ENCODE measurements at regions not wholly inside any gene's neighbourhood (a gene's known extent, or its start where the extent isn't known, plus 50 kb on each side); places are given as distances from the start of the nearest gene placed in this dataset.

DNA sequence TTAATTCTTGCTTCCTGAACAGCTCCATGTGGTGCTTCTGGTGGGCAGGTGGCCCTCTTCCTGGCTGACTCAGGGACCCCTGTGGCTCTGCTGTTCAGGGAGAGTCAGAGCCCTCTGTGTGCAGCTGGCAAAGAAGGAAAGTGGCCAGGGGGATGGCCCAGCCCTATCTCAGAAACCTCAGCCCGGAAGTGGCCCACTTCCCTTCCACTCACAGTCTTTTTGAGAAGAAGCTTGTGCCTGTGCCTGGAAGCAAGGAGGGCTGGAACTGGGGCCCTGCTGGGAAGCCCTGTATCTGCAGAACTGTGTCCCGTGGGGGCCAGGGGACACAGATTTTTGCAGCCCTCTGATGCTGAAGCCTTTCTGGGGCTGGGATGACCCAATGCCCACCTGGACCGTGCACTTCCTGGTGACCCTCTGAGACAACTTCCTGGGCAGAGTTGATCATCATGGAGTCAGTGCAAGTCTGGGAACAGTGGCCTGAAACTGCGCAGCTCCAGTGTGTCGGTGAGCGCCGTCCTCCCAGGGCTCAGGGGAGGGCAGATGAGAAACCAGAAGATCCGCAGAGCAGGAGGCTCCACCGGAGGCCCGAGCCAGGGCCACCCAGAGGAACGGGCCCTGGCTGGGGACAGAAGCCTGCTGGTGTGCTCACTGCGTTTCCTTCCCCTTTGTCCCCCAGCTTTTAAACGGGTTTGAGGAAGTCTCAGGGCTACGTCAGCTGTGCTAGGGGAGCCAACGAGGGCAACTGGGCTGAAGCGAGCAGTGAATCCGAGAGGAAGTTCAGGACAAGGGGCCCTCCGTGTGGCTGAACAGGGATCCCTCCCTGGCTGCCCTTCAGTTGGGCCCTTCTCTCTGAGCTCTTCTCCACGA is 217.4 kb upstream of the RTL1 start:
- WGBS (ENCODE audit: low lambda C conversion rate), result 48% methylated on average over 8 of the region's 19 CpGs

More for the DNA sequence above, 217.4 kb upstream of the RTL1 start:
- H2AFZ ChIP-seq (ENCODE audit: low read depth), result no peak overlapping the region
- ChIA-PET CTCF (interaction anchor here (0.6 to 2.5 kb wide), 6 partner anchors 11 to 508 kb away, joined by 3 to 11 read pairs (median 3); no protein-coding TSS in a partner anchor), POLR2A (interaction anchor here (2.1 kb wide), 1 partner anchor 11 kb away, joined by 4 read pairs; no protein-coding TSS in a partner anchor)
- H3K9me3 ChIP-seq, result no peaks in the 10 kb centered on the region
- H3K27me3 ChIP-seq (ENCODE audit: insufficient read depth), result no peaks in the 10 kb centered on the region
- no peaks in the 10 kb centered on the region for H3K9me2 ChIP-seq
- no peaks in the 10 kb centered on the region for H4K20me1 ChIP-seq (ENCODE audit: insufficient read depth)
- H3K9ac ChIP-seq, result no peak overlapping the region
- peak; percentile 27 for DNase-seq
- peak overlapping the region in 1 of 2 experiments; percentile 44; a peak in 1 of 4 replicates for H3K27ac ChIP-seq (ENCODE audit: low read depth in 2 of 2, low read length in 1 of 2)
- H3K4me3 ChIP-seq (ENCODE audit: low read depth in 2 of 2, low read length in 1 of 2), result no peak overlapping the region
- no peak for TF ChIP-seq YY1 (IDR thresholded peaks at IDR 0.05; ENCODE audit: low read depth)
- TF ChIP-seq FOXJ3 (CRISPR knock-in tag; IDR thresholded peaks at IDR 0.05), result no peak
- TF ChIP-seq, protein P1, sequence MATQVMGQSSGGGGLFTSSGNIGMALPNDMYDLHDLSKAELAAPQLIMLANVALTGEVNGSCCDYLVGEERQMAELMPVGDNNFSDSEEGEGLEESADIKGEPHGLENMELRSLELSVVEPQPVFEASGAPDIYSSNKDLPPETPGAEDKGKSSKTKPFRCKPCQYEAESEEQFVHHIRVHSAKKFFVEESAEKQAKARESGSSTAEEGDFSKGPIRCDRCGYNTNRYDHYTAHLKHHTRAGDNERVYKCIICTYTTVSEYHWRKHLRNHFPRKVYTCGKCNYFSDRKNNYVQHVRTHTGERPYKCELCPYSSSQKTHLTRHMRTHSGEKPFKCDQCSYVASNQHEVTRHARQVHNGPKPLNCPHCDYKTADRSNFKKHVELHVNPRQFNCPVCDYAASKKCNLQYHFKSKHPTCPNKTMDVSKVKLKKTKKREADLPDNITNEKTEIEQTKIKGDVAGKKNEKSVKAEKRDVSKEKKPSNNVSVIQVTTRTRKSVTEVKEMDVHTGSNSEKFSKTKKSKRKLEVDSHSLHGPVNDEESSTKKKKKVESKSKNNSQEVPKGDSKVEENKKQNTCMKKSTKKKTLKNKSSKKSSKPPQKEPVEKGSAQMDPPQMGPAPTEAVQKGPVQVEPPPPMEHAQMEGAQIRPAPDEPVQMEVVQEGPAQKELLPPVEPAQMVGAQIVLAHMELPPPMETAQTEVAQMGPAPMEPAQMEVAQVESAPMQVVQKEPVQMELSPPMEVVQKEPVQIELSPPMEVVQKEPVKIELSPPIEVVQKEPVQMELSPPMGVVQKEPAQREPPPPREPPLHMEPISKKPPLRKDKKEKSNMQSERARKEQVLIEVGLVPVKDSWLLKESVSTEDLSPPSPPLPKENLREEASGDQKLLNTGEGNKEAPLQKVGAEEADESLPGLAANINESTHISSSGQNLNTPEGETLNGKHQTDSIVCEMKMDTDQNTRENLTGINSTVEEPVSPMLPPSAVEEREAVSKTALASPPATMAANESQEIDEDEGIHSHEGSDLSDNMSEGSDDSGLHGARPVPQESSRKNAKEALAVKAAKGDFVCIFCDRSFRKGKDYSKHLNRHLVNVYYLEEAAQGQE (IDR thresholded peaks at IDR 0.05; ENCODE audit: low read depth, low read length), result no peak
- TF ChIP-seq PBX3 (IDR thresholded peaks at IDR 0.05), result no peak
- no peak for TF ChIP-seq USF1 (IDR thresholded peaks at IDR 0.05; ENCODE audit: borderline replicate concordance, low read depth)
- TF ChIP-seq EZH2phosphoT487 (IDR thresholded peaks at IDR 0.05; ENCODE audit: borderline replicate concordance, low read depth), result no peak
- TF ChIP-seq TAF1 (IDR thresholded peaks at IDR 0.05; ENCODE audit: borderline replicate concordance, low read depth, low read length), result no peak
- TF ChIP-seq EP300 (IDR thresholded peaks at IDR 0.05; ENCODE audit: borderline replicate concordance in 1 of 2, low read depth in 1 of 2, low read length in 1 of 2), result no peak
- no peak for TF ChIP-seq IRF3 (IDR thresholded peaks at IDR 0.05; ENCODE audit: low read depth, low read length)
- TF ChIP-seq MEF2A (IDR thresholded peaks at IDR 0.05; ENCODE audit: borderline replicate concordance, low read depth), result no peak
- TF ChIP-seq CHD2 (IDR thresholded peaks at IDR 0.05; ENCODE audit: low read length, partially characterized antibody), result no peak
- TF ChIP-seq TEAD4 (IDR thresholded peaks at IDR 0.05; ENCODE audit: borderline replicate concordance, insufficient read depth), result no peak
- TF ChIP-seq NRF1 (IDR thresholded peaks at IDR 0.05; ENCODE audit: low read depth, low read length), result no peak
- no peak for TF ChIP-seq FOXM1 (IDR thresholded peaks at IDR 0.05; ENCODE audit: low read depth)
- TF ChIP-seq GATA2 (CRISPR knock-in tag; IDR thresholded peaks at IDR 0.05), result no peak
- TF ChIP-seq RXRA (IDR thresholded peaks at IDR 0.05; ENCODE audit: borderline replicate concordance, low read depth), result no peak
- no peaks in the 10 kb centered on the region for H3F3A ChIP-seq (replicated peaks; ENCODE audit: insufficient read depth)
- no peak overlapping the region for H3K4me2 ChIP-seq
- no peaks in the 10 kb centered on the region for H3K36me3 ChIP-seq (replicated peaks in 1 of 2; ENCODE audit: control insufficient read depth in 1 of 2, insufficient read depth in 2 of 2, low read length in 1 of 2)
- H3K79me2 ChIP-seq (ENCODE audit: insufficient read depth), result no peaks in the 10 kb centered on the region
- peaks cover 0 to 48% of the 10 kb centered on the region in 2 experiments; a peak in 1 of 4 replicates for H3K4me1 ChIP-seq (ENCODE audit: control insufficient read depth in 1 of 2, insufficient read depth in 2 of 2, low read depth in 1 of 2, low read length in 1 of 2)

All from SK-N-SH (cell line).